ENCODE measurements at regions not wholly inside any gene's neighbourhood (a gene's known extent, or its start where the extent isn't known, plus 50 kb on each side); places are given as distances from the start of the nearest gene placed in this dataset.

GRCh38 chr2:204197336-204198005 is 260.9 kb downstream of the ICOS start:
- FAIRE-seq (no peak), DNase-seq (ENCODE audit: low spot score) (no peak), ATAC-seq (no peak)
- in situ Hi-C loops (cut with HindIII; ENCODE audit: extremely low pct_ligation_motif_present, low pct_unique_long_range_greater_than_20kb) (no loop called here), intact Hi-C loops (cut with micrococcal nuclease; ENCODE audit: unreplicated experiment) (no loop called here)
- TF ChIP-seq EHMT2 (IDR thresholded peaks at IDR 0.05; ENCODE audit: borderline replicate concordance, low read depth, low read length): no peak
- no peak for TF ChIP-seq ATRX (CRISPR knock-in tag; IDR thresholded peaks at IDR 0.05; ENCODE audit: borderline replicate concordance)
- no peak for TF ChIP-seq ZNF713 (CRISPR knock-in tag; IDR thresholded peaks at IDR 0.05)
- no peak for TF ChIP-seq ZNF605 (CRISPR knock-in tag; IDR thresholded peaks at IDR 0.05)
- no peak for TF ChIP-seq ZNF282 (IDR thresholded peaks at IDR 0.05; ENCODE audit: partially characterized antibody)
- no peak for TF ChIP-seq ZNF577 (CRISPR knock-in tag; IDR thresholded peaks at IDR 0.05; ENCODE audit: borderline replicate concordance, low read depth)
- no peak for TF ChIP-seq FOSL2 (CRISPR knock-in tag; IDR thresholded peaks at IDR 0.05)
- no peak for TF ChIP-seq ZNF788 (CRISPR knock-in tag; IDR thresholded peaks at IDR 0.05; ENCODE audit: borderline replicate concordance)
- TF ChIP-seq, protein P1, sequence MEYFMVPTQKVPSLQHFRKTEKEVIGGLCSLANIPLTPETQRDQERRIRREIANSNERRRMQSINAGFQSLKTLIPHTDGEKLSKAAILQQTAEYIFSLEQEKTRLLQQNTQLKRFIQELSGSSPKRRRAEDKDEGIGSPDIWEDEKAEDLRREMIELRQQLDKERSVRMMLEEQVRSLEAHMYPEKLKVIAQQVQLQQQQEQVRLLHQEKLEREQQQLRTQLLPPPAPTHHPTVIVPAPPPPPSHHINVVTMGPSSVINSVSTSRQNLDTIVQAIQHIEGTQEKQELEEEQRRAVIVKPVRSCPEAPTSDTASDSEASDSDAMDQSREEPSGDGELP (IDR thresholded peaks at IDR 0.05; ENCODE audit: borderline replicate concordance, low read depth): no peak
- no peak for TF ChIP-seq ZNF710 (CRISPR knock-in tag; IDR thresholded peaks at IDR 0.05; ENCODE audit: borderline replicate concordance)
- TF ChIP-seq ATF7-NPFF (CRISPR knock-in tag; IDR thresholded peaks at IDR 0.05; ENCODE audit: low read depth): no peak
- TF ChIP-seq TCF7 (IDR thresholded peaks at IDR 0.05; ENCODE audit: low read depth): no peak
- no peak for TF ChIP-seq KLF9 (CRISPR knock-in tag; IDR thresholded peaks at IDR 0.05; ENCODE audit: low read depth)
- TF ChIP-seq MTA1 (CRISPR knock-in tag; IDR thresholded peaks at IDR 0.05; ENCODE audit: borderline replicate concordance): no peak
- no peak for TF ChIP-seq ZNF441 (CRISPR knock-in tag; IDR thresholded peaks at IDR 0.05; ENCODE audit: borderline replicate concordance)
- no peak for TF ChIP-seq ZNF766 (CRISPR knock-in tag; IDR thresholded peaks at IDR 0.05; ENCODE audit: borderline replicate concordance)
- TF ChIP-seq ZMAT5 (CRISPR knock-in tag; IDR thresholded peaks at IDR 0.05; ENCODE audit: borderline replicate concordance, low read depth): no peak
- H4K20me1 ChIP-seq (ENCODE audit: insufficient read depth, low read length): no peaks in the 10 kb centered on the region
- ChIA-PET CTCF (ENCODE audit: low intra/inter-chr PET ratio, low total read pairs) (no interaction called here), POLR2A (no interaction called here)
- H3K79me2 ChIP-seq (ENCODE audit: insufficient read depth, low read length): no peaks in the 10 kb centered on the region
- no peak overlapping the region for H3K4me2 ChIP-seq (ENCODE audit: low read depth, low read length)
- WGBS (ENCODE audit: low lambda C conversion rate): 48% methylated on average over 5 of the region's 5 CpGs
- H3K9me3 ChIP-seq (ENCODE audit: low read length): no peaks in the 10 kb centered on the region
- no peak overlapping the region for H3K9ac ChIP-seq (ENCODE audit: insufficient read depth, low read depth, low read length)
- H3K4me3 ChIP-seq (replicated peaks in 1 of 3; ENCODE audit: insufficient read depth in 1 of 3, low read depth in 2 of 3, low read length in 3 of 3): no peak overlapping the region
- H3K36me3 ChIP-seq (replicated peaks in 1 of 2; ENCODE audit: control insufficient read depth in 1 of 2, insufficient read depth in 2 of 2, low read length in 2 of 2): no peaks in the 10 kb centered on the region
- H2AFZ ChIP-seq (ENCODE audit: low read length): no peak overlapping the region
- no peaks in the 10 kb centered on the region for H3K4me1 ChIP-seq (ENCODE audit: insufficient read depth, low read length)
- H3K27ac ChIP-seq (ENCODE audit: extremely low read length, insufficient read depth, low read length): no peak overlapping the region
- no TSS peak for BruUV-seq (replicated peaks)
- no peaks in the 10 kb centered on the region; a peak in 1 of 5 replicates for H3K27me3 ChIP-seq (ENCODE audit: control insufficient read depth in 1 of 2, insufficient read depth in 2 of 2, low read length in 2 of 2)
